ENCODE measurements at regions not wholly inside any gene's neighbourhood (a gene's known extent, or its start where the extent isn't known, plus 50 kb on each side); places are given as distances from the start of the nearest gene placed in this dataset.

- no peaks in the 10 kb centered on the region for H3K27me3 ChIP-seq (ENCODE audit: insufficient read depth, low read depth, low read length)
- no peak overlapping the region for H3K4me3 ChIP-seq (ENCODE audit: low read length)
- H3K9me3 ChIP-seq (ENCODE audit: low read length) = no peaks in the 10 kb centered on the region
- H3K36me3 ChIP-seq (ENCODE audit: insufficient read depth, low read length) = no peaks in the 10 kb centered on the region
- H3F3A ChIP-seq (ENCODE audit: insufficient read depth, low read length, poor library complexity, severe bottlenecking) = no peaks in the 10 kb centered on the region
- no peak overlapping the region for H2AFZ ChIP-seq (ENCODE audit: low read depth, low read length)
- no peaks in the 10 kb centered on the region for H3K79me2 ChIP-seq (replicated peaks; ENCODE audit: insufficient read depth, low read length)
- H4K20me1 ChIP-seq (ENCODE audit: insufficient read depth) = no peaks in the 10 kb centered on the region
- H3K9me2 ChIP-seq (ENCODE audit: insufficient read depth, low read length) = no peaks in the 10 kb centered on the region
- no peak overlapping the region for H3K4me2 ChIP-seq (ENCODE audit: low read length)
- no peak for TF ChIP-seq REST (IDR thresholded peaks at IDR 0.05; ENCODE audit: borderline replicate concordance)
- TF ChIP-seq POLR2AphosphoS5 (IDR thresholded peaks at IDR 0.05) = no peak
- no peak for TF ChIP-seq EZH2 (IDR thresholded peaks at IDR 0.05; ENCODE audit: borderline replicate concordance, insufficient read depth, low read length, poor library complexity, severe bottlenecking)
- TF ChIP-seq EP300 (conservative IDR thresholded peaks at IDR 0.05; ENCODE audit: poor library complexity, severe bottlenecking) = no peak
- TF ChIP-seq MXI1 (conservative IDR thresholded peaks at IDR 0.05; ENCODE audit: poor library complexity, severe bottlenecking) = no peak
- TF ChIP-seq TAF1 (IDR thresholded peaks at IDR 0.05; ENCODE audit: low read depth) = no peak
- TF ChIP-seq CTCF (IDR thresholded peaks at IDR 0.05; ENCODE audit: poor library complexity, severe bottlenecking) = no peak
- no peak for TF ChIP-seq SMC3 (conservative IDR thresholded peaks at IDR 0.05; ENCODE audit: poor library complexity)
- no peak for TF ChIP-seq RAD21 (conservative IDR thresholded peaks at IDR 0.05)
- H3K9ac ChIP-seq (ENCODE audit: low read length) = no peak overlapping the region
- H3K27ac ChIP-seq (ENCODE audit: low read length) = no peak overlapping the region
Observed at GRCh38 chr4:81946996-81947395, 426.8 kb downstream of the HNRNPD start.

- Histone ChIP-seq H3K9me3 (ENCODE audit: low read length) (no peaks in the 10 kb centered on the region), H2AFZ (ENCODE audit: low read depth, low read length) (no peak overlapping the region), H3K36me3 (ENCODE audit: insufficient read depth, low read length) (no peaks in the 10 kb centered on the region), H3F3A (ENCODE audit: insufficient read depth, low read length, poor library complexity, severe bottlenecking) (no peaks in the 10 kb centered on the region), H3K9me2 (ENCODE audit: insufficient read depth, low read length) (no peaks in the 10 kb centered on the region), H3K79me2 (replicated peaks; ENCODE audit: insufficient read depth, low read length) (no peaks in the 10 kb centered on the region), H3K27ac (ENCODE audit: low read length) (no peak overlapping the region), H3K27me3 (ENCODE audit: insufficient read depth, low read depth, low read length) (no peaks in the 10 kb centered on the region), H3K4me3 (ENCODE audit: low read length) (no peak overlapping the region), H3K4me2 (ENCODE audit: low read length) (no peak overlapping the region), H3K9ac (ENCODE audit: low read length) (no peak overlapping the region), H4K20me1 (ENCODE audit: insufficient read depth) (no peaks in the 10 kb centered on the region)
- no peak for TF ChIP-seq RAD21 (conservative IDR thresholded peaks at IDR 0.05)
- no peak for TF ChIP-seq POLR2AphosphoS5 (IDR thresholded peaks at IDR 0.05)
- TF ChIP-seq REST (IDR thresholded peaks at IDR 0.05; ENCODE audit: borderline replicate concordance) = no peak
- TF ChIP-seq EP300 (conservative IDR thresholded peaks at IDR 0.05; ENCODE audit: poor library complexity, severe bottlenecking) = no peak
- no peak for TF ChIP-seq SMC3 (conservative IDR thresholded peaks at IDR 0.05; ENCODE audit: poor library complexity)
- no peak for TF ChIP-seq CTCF (IDR thresholded peaks at IDR 0.05; ENCODE audit: poor library complexity, severe bottlenecking)
- no peak for TF ChIP-seq TAF1 (IDR thresholded peaks at IDR 0.05; ENCODE audit: low read depth)
- no peak for TF ChIP-seq MXI1 (conservative IDR thresholded peaks at IDR 0.05; ENCODE audit: poor library complexity, severe bottlenecking)
- TF ChIP-seq EZH2 (IDR thresholded peaks at IDR 0.05; ENCODE audit: borderline replicate concordance, insufficient read depth, low read length, poor library complexity, severe bottlenecking) = no peak
Observed at GRCh38 chr4:81930506-81931238, 443.1 kb downstream of the HNRNPD start.
